ENCODE measurements at regions not wholly inside any gene's neighbourhood (a gene's known extent, or its start where the extent isn't known, plus 50 kb on each side); places are given as distances from the start of the nearest gene placed in this dataset.

DNA sequence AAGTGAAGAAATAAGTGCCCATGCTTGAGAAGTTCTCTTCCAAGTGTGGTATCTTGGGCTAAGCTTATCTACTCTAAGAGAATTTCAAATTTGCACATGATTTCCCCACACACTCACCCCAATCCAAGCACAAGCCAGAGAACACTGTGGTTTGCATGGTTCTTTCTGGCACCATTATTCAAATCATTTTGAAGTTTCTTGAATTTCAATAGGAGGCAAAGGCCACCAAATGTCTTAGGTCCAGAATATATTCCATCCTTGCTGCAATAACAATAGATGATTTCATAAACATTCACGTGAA lies 359.7 kb downstream of the IRS2 start:
- no peak for DNase-seq
- no peaks in the 10 kb centered on the region; the same call in 1 of the 2 replicates for H3K27me3 ChIP-seq (ENCODE audit: control insufficient read depth, insufficient read depth, low read length)
- H4K91ac ChIP-seq (ENCODE audit: insufficient read depth, low read depth, low read length), result no peak overlapping the region
- H3K4me2 ChIP-seq (ENCODE audit: low read depth, low read length), result no peak overlapping the region
- WGBS, 2 experiments (ENCODE audit: extremely low coverage in 2 of 2, insufficient read length in 1 of 2), result no CpG with 5 or more reads among the region's 1 CpG
- no peak overlapping the region for H3K56ac ChIP-seq (ENCODE audit: extremely low read depth, insufficient read depth, low read length)
- TF ChIP-seq, protein P1, sequence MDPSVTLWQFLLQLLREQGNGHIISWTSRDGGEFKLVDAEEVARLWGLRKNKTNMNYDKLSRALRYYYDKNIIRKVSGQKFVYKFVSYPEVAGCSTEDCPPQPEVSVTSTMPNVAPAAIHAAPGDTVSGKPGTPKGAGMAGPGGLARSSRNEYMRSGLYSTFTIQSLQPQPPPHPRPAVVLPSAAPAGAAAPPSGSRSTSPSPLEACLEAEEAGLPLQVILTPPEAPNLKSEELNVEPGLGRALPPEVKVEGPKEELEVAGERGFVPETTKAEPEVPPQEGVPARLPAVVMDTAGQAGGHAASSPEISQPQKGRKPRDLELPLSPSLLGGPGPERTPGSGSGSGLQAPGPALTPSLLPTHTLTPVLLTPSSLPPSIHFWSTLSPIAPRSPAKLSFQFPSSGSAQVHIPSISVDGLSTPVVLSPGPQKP (IDR thresholded peaks at IDR 0.05; ENCODE audit: borderline replicate concordance, low read depth, low read length), result no peak
- TF ChIP-seq POLR2A (IDR thresholded peaks at IDR 0.05; ENCODE audit: low read depth, low read length) (no peak), RFX5 (IDR thresholded peaks at IDR 0.05; ENCODE audit: low read depth, low read length) (no peak), RAD21 (IDR thresholded peaks at IDR 0.05; ENCODE audit: low read length) (no peak), CEBPB (IDR thresholded peaks at IDR 0.05; ENCODE audit: low read depth, low read length) (no peak), CHD1 (IDR thresholded peaks at IDR 0.05; ENCODE audit: low read depth, low read length) (no peak), NFE2L2 (IDR thresholded peaks at IDR 0.05; ENCODE audit: low read depth, low read length) (no peak), MAZ (IDR thresholded peaks at IDR 0.05; ENCODE audit: borderline replicate concordance, low read depth, low read length) (no peak), RCOR1 (IDR thresholded peaks at IDR 0.05; ENCODE audit: insufficient replicate concordance, low read length) (no peak), BHLHE40 (IDR thresholded peaks at IDR 0.05; ENCODE audit: low read depth, low read length) (no peak), MAFK (IDR thresholded peaks at IDR 0.05; ENCODE audit: low read depth, low read length) (no peak)
- TF ChIP-seq, protein P2, sequence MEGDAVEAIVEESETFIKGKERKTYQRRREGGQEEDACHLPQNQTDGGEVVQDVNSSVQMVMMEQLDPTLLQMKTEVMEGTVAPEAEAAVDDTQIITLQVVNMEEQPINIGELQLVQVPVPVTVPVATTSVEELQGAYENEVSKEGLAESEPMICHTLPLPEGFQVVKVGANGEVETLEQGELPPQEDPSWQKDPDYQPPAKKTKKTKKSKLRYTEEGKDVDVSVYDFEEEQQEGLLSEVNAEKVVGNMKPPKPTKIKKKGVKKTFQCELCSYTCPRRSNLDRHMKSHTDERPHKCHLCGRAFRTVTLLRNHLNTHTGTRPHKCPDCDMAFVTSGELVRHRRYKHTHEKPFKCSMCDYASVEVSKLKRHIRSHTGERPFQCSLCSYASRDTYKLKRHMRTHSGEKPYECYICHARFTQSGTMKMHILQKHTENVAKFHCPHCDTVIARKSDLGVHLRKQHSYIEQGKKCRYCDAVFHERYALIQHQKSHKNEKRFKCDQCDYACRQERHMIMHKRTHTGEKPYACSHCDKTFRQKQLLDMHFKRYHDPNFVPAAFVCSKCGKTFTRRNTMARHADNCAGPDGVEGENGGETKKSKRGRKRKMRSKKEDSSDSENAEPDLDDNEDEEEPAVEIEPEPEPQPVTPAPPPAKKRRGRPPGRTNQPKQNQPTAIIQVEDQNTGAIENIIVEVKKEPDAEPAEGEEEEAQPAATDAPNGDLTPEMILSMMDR (conservative IDR thresholded peaks at IDR 0.05; ENCODE audit: low read depth, low read length), result no peak
- TF ChIP-seq, protein P3, sequence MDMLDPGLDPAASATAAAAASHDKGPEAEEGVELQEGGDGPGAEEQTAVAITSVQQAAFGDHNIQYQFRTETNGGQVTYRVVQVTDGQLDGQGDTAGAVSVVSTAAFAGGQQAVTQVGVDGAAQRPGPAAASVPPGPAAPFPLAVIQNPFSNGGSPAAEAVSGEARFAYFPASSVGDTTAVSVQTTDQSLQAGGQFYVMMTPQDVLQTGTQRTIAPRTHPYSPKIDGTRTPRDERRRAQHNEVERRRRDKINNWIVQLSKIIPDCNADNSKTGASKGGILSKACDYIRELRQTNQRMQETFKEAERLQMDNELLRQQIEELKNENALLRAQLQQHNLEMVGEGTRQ (IDR thresholded peaks at IDR 0.05; ENCODE audit: low read depth, low read length), result no peak
- no peak overlapping the region for H3K23ac ChIP-seq (ENCODE audit: low read depth, low read length)
- dilution Hi-C loops (cut with HindIII; ENCODE audit: low sequenced_read_pairs, unreplicated experiment) (no loop called here), intact Hi-C loops (cut with micrococcal nuclease) (no loop called here), in situ Hi-C loops (cut with MboI; ENCODE audit: low sequenced_read_pairs) (no loop called here)
- no peak overlapping the region for H4K8ac ChIP-seq (ENCODE audit: low read depth in 2 of 2, low read length in 2 of 2)
- no peak overlapping the region for H3K18ac ChIP-seq (ENCODE audit: low read depth, low read length)
- no peak overlapping the region for H3K9ac ChIP-seq (ENCODE audit: low read depth, low read length)
- H3K79me1 ChIP-seq (ENCODE audit: low read depth in 1 of 2, low read length in 2 of 2), result no peaks in the 10 kb centered on the region
- no peaks in the 10 kb centered on the region for H3K9me1 ChIP-seq (ENCODE audit: insufficient read depth, low read length)
- H2BK20ac ChIP-seq (ENCODE audit: low read depth, low read length), result no peak overlapping the region
- ATAC-seq (ENCODE audit: low read depth), result no peak
- no peak overlapping the region for H2BK15ac ChIP-seq (ENCODE audit: low read depth, low read length)
- ChIA-PET CTCF (no interaction called here), POLR2A (ENCODE audit: unreplicated experiment) (no interaction called here)
- H3K14ac ChIP-seq (replicated peaks; ENCODE audit: low read depth, low read length), result no peak overlapping the region
- no peak overlapping the region for H3K4ac ChIP-seq (ENCODE audit: low read depth, low read length)
- H2AK5ac ChIP-seq (ENCODE audit: low read depth, low read length), result no peak overlapping the region
- H3K4me3 ChIP-seq (ENCODE audit: insufficient read depth, low read depth, low read length), result no peak overlapping the region
- H3K27ac ChIP-seq (ENCODE audit: insufficient read depth, low read length), result no peak overlapping the region
- no peaks in the 10 kb centered on the region for H3K36me3 ChIP-seq (ENCODE audit: control insufficient read depth, insufficient read depth, low read length)
- H2AFZ ChIP-seq (replicated peaks; ENCODE audit: low read length, poor library complexity), result no peak overlapping the region
- H3K9me3 ChIP-seq (ENCODE audit: control insufficient read depth, insufficient read depth, low read length), result no peaks in the 10 kb centered on the region
- H4K5ac ChIP-seq (ENCODE audit: low read depth, low read length), result no peak overlapping the region
- H2AK9ac ChIP-seq (replicated peaks; ENCODE audit: low read depth, low read length, poor library complexity), result no peak overlapping the region
- H2BK120ac ChIP-seq (ENCODE audit: low read depth, low read length), result no peak overlapping the region
- H3K4me1 ChIP-seq (ENCODE audit: control insufficient read depth, insufficient read depth, low read length), result no peaks in the 10 kb centered on the region
- BruUV-seq (replicated peaks), result no TSS peak
- H2BK5ac ChIP-seq (ENCODE audit: low read depth, low read length, poor library complexity, severe bottlenecking), result no peak overlapping the region
- H4K20me1 ChIP-seq (ENCODE audit: insufficient read depth, low read length), result no peaks in the 10 kb centered on the region

Measured in IMR-90 (cell line).